MG63 (cell line): ENCODE measurements at regions not wholly inside any gene's neighbourhood (a gene's known extent, or its start where the extent isn't known, plus 50 kb on each side); places are given as distances from the start of the nearest gene placed in this dataset.

Source experiments
- DNase-seq: peaks from one replicate; pipeline ENCODE4 v3.0.0-alpha.2; 2020
- H3K27me3 ChIP-seq: fragments of 250-450 bp; sonication (Bioruptor Pico); 2 replicates; pipeline ENCODE4 v1.5.1; 2020; ENCODE audit warnings: mild to moderate bottlenecking, moderate library complexity
- H3K36me3 ChIP-seq: fragments of 250-450 bp; sonication (Bioruptor Pico); 2 replicates; pipeline ENCODE4 v1.5.1; 2020; ENCODE audit warnings: mild to moderate bottlenecking, moderate library complexity
- H3K4me3 ChIP-seq: fragments of 250-450 bp; sonication (Bioruptor Pico); 2 replicates; pipeline ENCODE4 v1.5.1; 2020; ENCODE audit warnings: mild to moderate bottlenecking, moderate library complexity
- H3K9me3 ChIP-seq: fragments of 250-450 bp; sonication (Bioruptor Pico); 2 replicates; pipeline ENCODE4 v1.5.1; 2020; ENCODE audit warnings: mild to moderate bottlenecking, moderate library complexity

GRCh38 chr2:155151945-155152344, 453.4 kb downstream of the KCNJ3 start:
- Histone ChIP-seq H3K4me3 (no peak overlapping the region), H3K9me3 (no peaks in the 10 kb centered on the region), H3K27me3 (no peaks in the 10 kb centered on the region), H3K36me3 (no peaks in the 10 kb centered on the region)
- no peak for DNase-seq

- H3K9me3 ChIP-seq = no peaks in the 10 kb centered on the region
- H3K27me3 ChIP-seq = no peaks in the 10 kb centered on the region
- H3K4me3 ChIP-seq = no peak overlapping the region
- DNase-seq = no peak
- H3K36me3 ChIP-seq = no peaks in the 10 kb centered on the region
Measured at GRCh38 chr2:155151472-155151871, 453.0 kb downstream of the KCNJ3 start.

- Histone ChIP-seq H3K27me3 (no peaks in the 10 kb centered on the region), H3K36me3 (no peaks in the 10 kb centered on the region), H3K4me3 (no peak overlapping the region), H3K9me3 (no peaks in the 10 kb centered on the region)
- DNase-seq = no peak
Measured at GRCh38 chr2:155145758-155146229, 447.3 kb downstream of the KCNJ3 start.

- no peak for DNase-seq
- no peaks in the 10 kb centered on the region for H3K36me3 ChIP-seq
- no peaks in the 10 kb centered on the region for H3K27me3 ChIP-seq
- H3K9me3 ChIP-seq = no peaks in the 10 kb centered on the region
- no peak overlapping the region for H3K4me3 ChIP-seq
Measured at GRCh38 chr2:155141418-155141817, 442.9 kb downstream of the KCNJ3 start.

- no peaks in the 10 kb centered on the region for H3K36me3 ChIP-seq
- no peak overlapping the region for H3K4me3 ChIP-seq
- H3K27me3 ChIP-seq = no peaks in the 10 kb centered on the region
- no peaks in the 10 kb centered on the region for H3K9me3 ChIP-seq
- no peak for DNase-seq
Measured at GRCh38 chr2:155125585-155126230, 427.2 kb downstream of the KCNJ3 start.

- H3K27me3 ChIP-seq = no peaks in the 10 kb centered on the region
- no peak overlapping the region for H3K4me3 ChIP-seq
- DNase-seq = no peak
- no peaks in the 10 kb centered on the region for H3K36me3 ChIP-seq
- H3K9me3 ChIP-seq = no peaks in the 10 kb centered on the region
Measured at GRCh38 chr2:155115846-155116245, 417.4 kb downstream of the KCNJ3 start.

- no peak for DNase-seq
- no peaks in the 10 kb centered on the region for H3K36me3 ChIP-seq
- no peaks in the 10 kb centered on the region for H3K27me3 ChIP-seq
- H3K4me3 ChIP-seq = no peak overlapping the region
- H3K9me3 ChIP-seq = no peaks in the 10 kb centered on the region
Measured at GRCh38 chr2:155111070-155111469, 412.6 kb downstream of the KCNJ3 start.

GRCh38 chr2:155109527-155109926, 411.0 kb downstream of the KCNJ3 start:
- no peak for DNase-seq
- no peak overlapping the region for H3K4me3 ChIP-seq
- H3K27me3 ChIP-seq = no peaks in the 10 kb centered on the region
- no peaks in the 10 kb centered on the region for H3K36me3 ChIP-seq
- H3K9me3 ChIP-seq = no peaks in the 10 kb centered on the region

- no peak overlapping the region for H3K4me3 ChIP-seq
- no peaks in the 10 kb centered on the region for H3K27me3 ChIP-seq
- no peaks in the 10 kb centered on the region for H3K36me3 ChIP-seq
- H3K9me3 ChIP-seq = no peaks in the 10 kb centered on the region
- no peak for DNase-seq
Measured at GRCh38 chr2:155100261-155100660, 401.8 kb downstream of the KCNJ3 start.

GRCh38 chr2:155099784-155100183, 401.3 kb downstream of the KCNJ3 start:
- H3K27me3 ChIP-seq = no peaks in the 10 kb centered on the region
- H3K9me3 ChIP-seq = no peaks in the 10 kb centered on the region
- H3K36me3 ChIP-seq = no peaks in the 10 kb centered on the region
- DNase-seq = no peak
- H3K4me3 ChIP-seq = no peak overlapping the region

GRCh38 chr2:155095613-155096012, 397.1 kb downstream of the KCNJ3 start:
- DNase-seq = no peak
- H3K27me3 ChIP-seq = no peaks in the 10 kb centered on the region
- H3K4me3 ChIP-seq = no peak overlapping the region
- H3K9me3 ChIP-seq = no peaks in the 10 kb centered on the region
- H3K36me3 ChIP-seq = no peaks in the 10 kb centered on the region

GRCh38 chr2:155080373-155080772, 381.9 kb downstream of the KCNJ3 start:
- no peak overlapping the region for H3K4me3 ChIP-seq

GRCh38 chr2:155070489-155070888, 372.0 kb downstream of the KCNJ3 start:
- Histone ChIP-seq H3K9me3 (no peaks in the 10 kb centered on the region), H3K36me3 (no peaks in the 10 kb centered on the region), H3K27me3 (no peaks in the 10 kb centered on the region), H3K4me3 (no peak overlapping the region)
- no peak for DNase-seq

More at GRCh38 chr2:155080373-155080772, 381.9 kb downstream of the KCNJ3 start:
- DNase-seq = no peak
- Histone ChIP-seq H3K36me3 (no peaks in the 10 kb centered on the region), H3K27me3 (no peaks in the 10 kb centered on the region), H3K9me3 (no peaks in the 10 kb centered on the region)

GRCh38 chr2:155062922-155063258, 364.4 kb downstream of the KCNJ3 start:
- H3K27me3 ChIP-seq = no peaks in the 10 kb centered on the region
- no peaks in the 10 kb centered on the region for H3K36me3 ChIP-seq
- H3K4me3 ChIP-seq = no peak overlapping the region
- no peaks in the 10 kb centered on the region for H3K9me3 ChIP-seq
- no peak for DNase-seq

- Histone ChIP-seq H3K4me3 (no peak overlapping the region), H3K9me3 (no peaks in the 10 kb centered on the region), H3K27me3 (no peaks in the 10 kb centered on the region), H3K36me3 (no peaks in the 10 kb centered on the region)
- no peak for DNase-seq
Measured at GRCh38 chr2:155062250-155062921, 363.9 kb downstream of the KCNJ3 start.

GRCh38 chr2:155060896-155061295, 362.4 kb downstream of the KCNJ3 start:
- H3K27me3 ChIP-seq = no peaks in the 10 kb centered on the region
- no peaks in the 10 kb centered on the region for H3K9me3 ChIP-seq
- no peak for DNase-seq
- H3K4me3 ChIP-seq = no peak overlapping the region
- H3K36me3 ChIP-seq = no peaks in the 10 kb centered on the region

GRCh38 chr2:155054712-155055111, 356.2 kb downstream of the KCNJ3 start:
- no peaks in the 10 kb centered on the region for H3K36me3 ChIP-seq
- H3K27me3 ChIP-seq = no peaks in the 10 kb centered on the region
- no peaks in the 10 kb centered on the region for H3K9me3 ChIP-seq
- DNase-seq = no peak
- H3K4me3 ChIP-seq = no peak overlapping the region

- no peaks in the 10 kb centered on the region for H3K36me3 ChIP-seq
- H3K4me3 ChIP-seq = no peak overlapping the region
- DNase-seq = no peak
- no peaks in the 10 kb centered on the region for H3K27me3 ChIP-seq
- no peaks in the 10 kb centered on the region for H3K9me3 ChIP-seq
Measured at GRCh38 chr2:155043097-155043496, 344.6 kb downstream of the KCNJ3 start.
